ENCODE measurements at regions not wholly inside any gene's neighbourhood (a gene's known extent, or its start where the extent isn't known, plus 50 kb on each side); places are given as distances from the start of the nearest gene placed in this dataset.
"Not testable (repeated sequence)": the region's sequence is repeated elsewhere in the genome, so short reads cannot be mapped to it uniquely, and the experiment has no call there.

- DNase-seq: no peak
Observed at GRCh38 chr9:17846948-17847655, 268.2 kb downstream of the SH3GL2 start.

- no peak for DNase-seq
Observed at GRCh38 chr9:17847908-17848307, 269.0 kb downstream of the SH3GL2 start.

DNA sequence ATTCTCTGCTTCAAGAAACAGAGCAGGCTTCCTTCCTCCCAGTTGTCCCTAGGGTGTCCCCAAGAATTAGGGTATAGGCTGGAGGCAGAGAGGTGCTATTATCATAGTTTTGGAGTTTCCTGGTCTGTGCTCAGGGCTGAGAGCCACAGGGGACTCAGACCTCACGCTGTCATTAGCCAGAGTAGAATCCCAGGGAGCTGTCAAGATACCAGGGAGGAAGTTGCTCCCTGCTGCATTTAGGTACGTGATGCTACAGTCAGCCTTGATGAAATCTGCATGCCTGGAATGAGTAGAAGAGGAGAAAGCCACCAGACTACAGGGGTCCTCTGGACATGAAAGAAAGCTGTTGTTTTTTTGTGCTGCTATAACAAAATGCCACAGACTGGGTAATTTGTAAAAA, 273.2 kb downstream of the SH3GL2 start:
- DNase-seq: no peak

- DNase-seq: no peak
Observed at GRCh38 chr9:17854487-17854886, 275.6 kb downstream of the SH3GL2 start.

GRCh38 chr9:17856995-17857394, 278.1 kb downstream of the SH3GL2 start:
- no peak for DNase-seq

DNA sequence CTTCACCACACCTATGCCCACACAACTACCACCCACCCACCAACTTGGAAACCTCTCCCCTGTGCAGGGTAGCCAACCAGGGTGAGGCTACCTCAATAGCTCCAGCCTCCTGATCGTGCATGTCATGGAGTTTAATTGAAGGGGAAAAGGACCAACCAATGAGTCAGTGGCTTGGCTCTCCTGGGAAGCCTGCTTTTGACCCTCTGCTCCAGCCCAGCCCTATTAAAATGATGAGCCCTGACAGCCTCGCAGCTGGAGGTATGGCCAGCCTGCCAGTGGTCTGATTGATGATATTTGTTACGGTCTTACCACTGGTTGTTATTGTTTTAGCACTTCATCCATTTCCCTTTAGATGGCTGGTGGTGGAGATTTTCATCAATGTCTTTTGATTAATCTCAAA, 280.4 kb downstream of the SH3GL2 start:
- DNase-seq: no peak

DNA sequence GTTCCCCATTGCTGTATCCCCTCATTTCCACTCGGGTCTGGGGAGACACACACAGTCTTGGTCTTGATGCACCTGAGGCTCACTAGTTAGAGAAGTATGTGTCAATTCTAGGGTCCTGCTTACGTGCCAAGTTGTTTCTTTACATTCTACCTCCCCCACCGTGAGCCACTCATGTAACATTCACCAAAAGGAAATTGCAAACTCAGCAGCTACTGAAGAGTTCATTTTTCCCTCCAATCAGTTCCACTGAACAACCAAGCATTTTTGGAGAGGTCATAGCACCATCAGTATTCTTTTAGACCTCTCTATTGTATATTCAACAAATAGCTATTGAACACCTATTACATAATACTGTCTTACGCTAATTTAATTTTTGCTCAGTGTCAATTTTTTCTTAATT, 281.1 kb downstream of the SH3GL2 start:
- DNase-seq: no peak

DNA sequence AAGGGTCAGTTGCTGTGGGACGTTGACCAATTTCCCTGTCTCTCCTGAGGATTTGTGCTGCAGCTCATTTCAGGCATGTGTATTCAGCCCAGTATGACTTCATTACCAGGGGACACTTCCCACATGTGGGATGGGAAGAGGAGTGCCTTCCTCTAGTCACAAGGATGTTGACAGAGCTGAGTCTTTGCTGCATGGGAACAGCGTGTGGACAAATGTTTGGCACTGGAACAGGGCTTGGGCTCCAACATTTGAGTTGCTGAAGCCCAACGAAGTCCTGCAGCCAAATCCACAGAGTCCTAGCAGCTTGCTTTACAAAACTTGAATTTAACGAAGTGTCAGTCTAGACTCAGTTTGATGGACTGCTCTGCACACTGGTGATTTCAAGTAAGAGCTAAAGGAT, 283.2 kb downstream of the SH3GL2 start:
- DNase-seq: no peak

GRCh38 chr9:17862629-17863028, 283.8 kb downstream of the SH3GL2 start:
- DNase-seq: no peak

DNA sequence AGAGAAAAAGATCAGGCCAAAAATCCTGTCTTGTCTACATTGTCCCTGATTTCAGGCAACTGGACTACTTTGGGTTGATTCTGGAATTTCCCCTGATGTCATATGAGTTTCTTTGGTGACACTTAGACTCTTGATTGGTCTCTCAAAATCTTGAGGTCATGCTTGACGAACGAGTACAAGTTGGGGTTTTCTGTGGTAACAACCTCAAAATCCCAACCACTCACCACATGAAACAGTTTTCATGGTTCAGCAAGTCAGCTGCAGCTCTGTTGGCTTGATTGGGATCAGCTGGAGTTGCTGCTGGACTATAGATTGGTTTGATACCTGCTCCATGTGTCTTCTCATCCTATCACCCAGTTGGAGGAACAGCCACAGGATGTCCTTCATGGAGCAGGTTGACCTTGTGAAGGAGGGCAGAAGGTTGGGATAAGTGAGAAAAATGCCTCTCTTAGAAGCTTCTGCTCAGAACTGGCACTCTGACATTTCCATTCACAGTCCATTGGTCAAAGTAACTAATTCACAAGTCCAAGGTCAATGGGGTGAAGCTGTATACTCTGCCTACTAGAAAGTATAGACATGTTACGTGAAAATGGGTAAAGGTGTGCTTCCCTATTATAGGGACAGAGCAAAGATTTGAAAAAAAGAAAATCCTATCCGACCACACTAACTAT, 284.5 kb downstream of the SH3GL2 start:
- DNase-seq: peak; percentile 1

- no peak for DNase-seq
Observed at GRCh38 chr9:17863924-17864323, 285.1 kb downstream of the SH3GL2 start.

- DNase-seq: no peak
Observed at GRCh38 chr9:17864951-17865350, 286.1 kb downstream of the SH3GL2 start.

GRCh38 chr9:17865881-17866280, 287.0 kb downstream of the SH3GL2 start:
- no peak for DNase-seq

GRCh38 chr9:17870722-17871121, 291.9 kb downstream of the SH3GL2 start:
- DNase-seq: no peak

- no peak for DNase-seq
Observed at GRCh38 chr9:17871213-17871890, 292.5 kb downstream of the SH3GL2 start.

DNA sequence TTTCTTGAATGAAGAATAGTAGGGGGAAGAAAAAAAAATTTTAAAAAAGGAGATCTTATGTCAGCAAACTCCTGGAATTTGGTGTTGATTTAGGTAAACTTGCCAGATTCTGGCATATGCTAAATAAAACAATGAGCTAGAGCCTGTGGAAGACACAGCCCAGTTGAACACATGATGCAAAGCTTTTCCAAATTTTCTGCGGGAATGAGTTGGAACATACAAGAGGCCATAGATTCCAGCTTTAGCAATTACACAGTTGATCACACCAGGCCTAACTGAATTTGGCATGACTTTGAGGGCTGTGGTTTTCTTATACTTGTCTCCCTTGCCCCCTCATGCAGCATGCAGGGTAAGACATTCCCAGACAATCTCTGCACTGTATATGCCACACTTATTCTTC, 297.0 kb downstream of the SH3GL2 start:
- DNase-seq: no peak

DNA sequence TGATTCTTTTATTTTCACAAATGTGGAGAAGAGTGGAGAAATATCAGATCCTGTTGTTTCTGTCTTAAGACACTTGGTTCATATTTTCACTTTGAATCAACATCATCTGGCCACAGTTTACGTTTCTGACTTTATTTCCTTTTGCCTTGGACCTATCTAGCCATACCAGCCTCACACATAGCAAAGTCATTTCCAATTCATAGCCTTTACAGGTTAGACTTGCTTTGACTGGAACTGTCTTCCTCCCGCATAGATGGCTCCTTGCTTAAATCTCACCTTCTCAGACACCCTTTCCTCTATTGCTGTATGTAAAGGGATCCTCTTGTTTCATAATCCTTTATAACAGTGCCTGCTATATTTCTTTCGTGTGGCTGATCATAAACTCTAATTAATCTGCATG, 297.8 kb downstream of the SH3GL2 start:
- no peak for DNase-seq

DNA sequence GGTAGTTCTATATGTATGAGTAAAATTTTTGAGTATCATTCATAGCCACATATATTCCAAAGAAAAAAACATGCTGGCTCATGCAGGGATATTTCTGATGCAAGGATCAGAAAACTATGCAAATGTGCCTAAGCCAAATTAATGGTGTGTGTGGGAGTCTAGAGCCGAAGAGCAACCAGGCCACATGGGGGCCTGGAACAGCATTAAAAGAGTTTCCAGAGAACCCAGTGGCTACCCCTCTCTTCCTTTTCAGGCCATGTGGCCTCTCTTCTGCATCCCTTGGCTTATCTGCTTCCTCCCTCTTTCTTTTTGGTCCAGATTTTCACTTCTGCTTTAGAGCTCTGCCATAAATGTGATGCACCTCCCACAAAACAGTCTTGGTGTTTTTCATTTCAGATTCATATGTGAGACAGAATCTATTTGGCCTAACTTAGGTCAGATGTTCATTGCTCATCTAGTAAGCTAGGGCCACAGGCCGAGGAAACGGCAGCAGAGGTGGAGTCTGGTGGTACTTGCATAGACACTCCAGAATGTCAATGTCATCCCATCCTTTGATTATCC, 300.0 kb downstream of the SH3GL2 start:
- no peak for DNase-seq

DNA sequence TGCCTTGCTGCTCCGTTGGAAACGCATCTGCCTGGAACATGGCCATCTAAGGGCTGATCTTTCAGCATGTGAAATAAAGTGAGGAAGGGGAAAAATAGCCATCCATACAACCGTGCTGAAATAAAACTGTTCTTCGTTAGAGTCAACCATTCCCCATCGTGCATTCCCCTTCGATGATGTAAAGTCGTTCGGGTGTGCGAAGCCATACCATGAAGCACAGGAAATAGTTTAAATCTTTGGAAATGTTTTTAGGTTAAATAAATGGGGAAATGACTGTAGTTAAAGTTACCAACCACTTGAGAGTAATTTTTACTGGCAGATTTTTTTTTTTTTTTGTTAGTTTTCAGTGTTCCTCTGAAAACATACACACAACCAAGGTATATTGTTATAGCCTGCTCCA, 302.5 kb downstream of the SH3GL2 start:
- no peak for DNase-seq

- no peak for DNase-seq
Observed at GRCh38 chr9:17882688-17883594, 304.1 kb downstream of the SH3GL2 start.

DNA sequence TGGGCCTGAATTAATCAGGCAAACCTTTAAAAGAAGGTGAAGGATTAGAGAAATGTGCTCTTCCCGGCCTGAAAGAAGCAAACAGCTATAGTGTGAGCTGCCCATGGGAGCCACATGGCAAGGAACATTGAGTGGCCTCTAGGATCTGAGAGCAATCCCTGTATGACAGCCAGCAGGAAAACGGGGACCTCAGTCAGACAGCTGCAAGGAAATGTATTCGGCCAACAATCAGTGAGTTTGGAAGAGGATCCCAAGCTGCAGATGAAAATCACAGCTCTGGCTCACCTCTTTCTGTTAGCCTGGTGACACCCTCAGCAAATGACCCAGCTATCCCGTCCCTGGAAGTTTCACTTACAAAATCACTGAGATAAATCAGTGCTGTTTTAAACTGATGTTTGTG, 309.2 kb downstream of the SH3GL2 start:
- no peak for DNase-seq

GRCh38 chr9:17888964-17889363, 310.1 kb downstream of the SH3GL2 start:
- DNase-seq: not testable (repeated sequence)
